HEK293 (cell line): ENCODE measurements at regions not wholly inside any gene's neighbourhood (a gene's known extent, or its start where the extent isn't known, plus 50 kb on each side); places are given as distances from the start of the nearest gene placed in this dataset.

Experiments
- CTCF ChIA-PET: fragments of 350-600 bp; formaldehyde crosslinking; extraction: SDS; loops from one replicate; lab custom pipeline; 2021; ENCODE audit warnings: antibody characterized with exemption; lab: Yijun Ruan, JAX
- POLR2A ChIA-PET: fragments of 300-600 bp; formaldehyde crosslinking; extraction: SDS; loops from one replicate; lab custom pipeline; 2020; ENCODE audit warnings: antibody characterized with exemption, inconsistent platforms; lab: Yijun Ruan, JAX
- H3K27ac ChIP-seq: fragments of 200-500 bp; sonication (Bioruptor generic); 2 replicates; pipeline ENCODE4 v1.5.1; 2014; ENCODE audit warnings: low read depth, low read length, control low read depth, inconsistent platforms; ENCODE audit errors: extremely low read depth
- H3K36me3 ChIP-seq, 2 experiments: fragments of 200-500 bp in 1 of 2; sonication (Bioruptor generic) in 1 of 2; 1 replicate in 1 of 2; 2 replicates in 1 of 2; pipeline ENCODE4 v1.5.1; 2014 to 2017; ENCODE audit warnings: inconsistent platforms in 2 of 2, low read length in 2 of 2; ENCODE audit not compliant: control insufficient read depth in 2 of 2, insufficient read depth in 1 of 2
- H3K4me1 ChIP-seq: fragments of 200-500 bp; sonication (Bioruptor generic); 2 replicates; pipeline ENCODE4 v1.5.1; 2014; ENCODE audit warnings: mild to moderate bottlenecking, low read length, inconsistent platforms; ENCODE audit not compliant: control insufficient read depth, insufficient read depth
- H3K4me3 ChIP-seq: 2 replicates; pipeline ENCODE4 v1.5.1; 2011; ENCODE audit warnings: low read depth, mild to moderate bottlenecking, control low read depth, low read length, moderate library complexity
- H3K9me3 ChIP-seq: fragments of 200-500 bp; sonication (Bioruptor generic); 2 replicates; pipeline ENCODE4 v1.5.1; 2014; ENCODE audit warnings: low read depth, low read length, inconsistent platforms; ENCODE audit not compliant: control insufficient read depth, insufficient read depth
- KLF16 ChIP-seq: fragments of 450-650 bp; formaldehyde crosslinking; IDR thresholded peaks from 2 replicates; pipeline ENCODE4 v1.5.1; 2017; ENCODE audit warnings: missing biosample characterization, missing genetic modification characterization
- KLF9 ChIP-seq: fragments of 450-650 bp; formaldehyde crosslinking; IDR thresholded peaks from 2 replicates; pipeline ENCODE4 v1.5.1; 2016; ENCODE audit warnings: missing biosample characterization, missing genetic modification characterization, low read depth
- MYNN ChIP-seq: fragments of 450-650 bp; formaldehyde crosslinking; IDR thresholded peaks from 2 replicates; pipeline ENCODE4 v1.5.1; 2016; ENCODE audit warnings: missing biosample characterization, missing genetic modification characterization, borderline replicate concordance
- PRDM4 ChIP-seq: fragments of 450-650 bp; formaldehyde crosslinking; IDR thresholded peaks from 2 replicates; pipeline ENCODE4 v1.5.1; 2017; ENCODE audit warnings: missing biosample characterization, missing genetic modification characterization
- TCF7L2 ChIP-seq: IDR thresholded peaks from 2 replicates; pipeline ENCODE4 v1.6.1; 2011; ENCODE audit warnings: low read depth, mild to moderate bottlenecking, inconsistent platforms, low read length, moderate library complexity, borderline replicate concordance
- ZBTB11 ChIP-seq: fragments of 450-650 bp; formaldehyde crosslinking; conservative IDR thresholded peaks from 2 replicates; pipeline ENCODE4 v1.5.1; 2016; ENCODE audit warnings: low read depth, missing biosample characterization, missing genetic modification characterization
- ZBTB17 ChIP-seq: fragments of 450-650 bp; formaldehyde crosslinking; IDR thresholded peaks from 2 replicates; pipeline ENCODE4 v1.5.1; 2016; ENCODE audit warnings: missing biosample characterization, missing genetic modification characterization
- ZBTB20 ChIP-seq: fragments of 450-650 bp; formaldehyde crosslinking; IDR thresholded peaks from 2 replicates; pipeline ENCODE4 v1.5.1; 2016; ENCODE audit warnings: missing biosample characterization, missing genetic modification characterization
- ZBTB6 ChIP-seq: fragments of 450-650 bp; formaldehyde crosslinking; IDR thresholded peaks from 2 replicates; pipeline ENCODE4 v1.5.1; 2017; ENCODE audit warnings: missing biosample characterization, missing genetic modification characterization
- ZEB2 ChIP-seq: fragments of 450-650 bp; formaldehyde crosslinking; IDR thresholded peaks from 2 replicates; pipeline ENCODE4 v1.5.1; 2016; ENCODE audit warnings: missing biosample characterization, missing genetic modification characterization
- ZNF133 ChIP-seq: fragments of 450-650 bp; formaldehyde crosslinking; IDR thresholded peaks from 2 replicates; pipeline ENCODE4 v1.5.1; 2016; ENCODE audit warnings: missing biosample characterization, missing genetic modification characterization
- ZNF148 ChIP-seq: fragments of 450-650 bp; formaldehyde crosslinking; IDR thresholded peaks from 2 replicates; pipeline ENCODE4 v1.5.0; 2017; ENCODE audit warnings: missing biosample characterization, missing genetic modification characterization, borderline replicate concordance
- ZNF184 ChIP-seq: fragments of 450-650 bp; IDR thresholded peaks from 2 replicates; pipeline ENCODE4 v1.5.1; 2018; ENCODE audit warnings: missing biosample characterization, mild to moderate bottlenecking, missing genetic modification characterization
- ZNF19 ChIP-seq: fragments of 450-650 bp; formaldehyde crosslinking; IDR thresholded peaks from 2 replicates; pipeline ENCODE4; 2016; ENCODE audit warnings: missing biosample characterization, missing genetic modification characterization, low read depth
- ZNF221 ChIP-seq: fragments of 450-650 bp; formaldehyde crosslinking; IDR thresholded peaks from 2 replicates; pipeline ENCODE4 v1.5.1; 2017; ENCODE audit warnings: missing biosample characterization, missing genetic modification characterization, borderline replicate concordance
- ZNF23 ChIP-seq: fragments of 450-650 bp; formaldehyde crosslinking; IDR thresholded peaks from 2 replicates; pipeline ENCODE4 v1.5.1; 2016; ENCODE audit warnings: missing biosample characterization, missing genetic modification characterization, borderline replicate concordance
- ZNF239 ChIP-seq: fragments of 450-650 bp; formaldehyde crosslinking; IDR thresholded peaks from 2 replicates; pipeline ENCODE4 v1.5.1; 2016; ENCODE audit warnings: missing biosample characterization, missing genetic modification characterization
- ZNF449 ChIP-seq: fragments of 450-650 bp; formaldehyde crosslinking; IDR thresholded peaks from 2 replicates; pipeline ENCODE4 v1.5.1; 2017; ENCODE audit warnings: missing biosample characterization, mild to moderate bottlenecking, missing genetic modification characterization, moderate library complexity
- ZNF48 ChIP-seq: fragments of 450-650 bp; formaldehyde crosslinking; IDR thresholded peaks from 2 replicates; pipeline ENCODE4 v1.5.1; 2016; ENCODE audit warnings: missing biosample characterization, missing genetic modification characterization
- ZNF501 ChIP-seq: fragments of 450-650 bp; formaldehyde crosslinking; IDR thresholded peaks from 2 replicates; pipeline ENCODE4 v1.5.1; 2016; ENCODE audit warnings: missing biosample characterization, missing genetic modification characterization
- ZNF514 ChIP-seq: fragments of 450-650 bp; formaldehyde crosslinking; IDR thresholded peaks from 2 replicates; pipeline ENCODE4 v1.5.1; 2016; ENCODE audit warnings: missing biosample characterization, missing genetic modification characterization
- ZNF658 ChIP-seq: fragments of 450-650 bp; formaldehyde crosslinking; IDR thresholded peaks from 2 replicates; pipeline ENCODE4; 2016; ENCODE audit warnings: missing biosample characterization, missing genetic modification characterization
- ZNF670 ChIP-seq: fragments of 450-650 bp; formaldehyde crosslinking; IDR thresholded peaks from 2 replicates; pipeline ENCODE4 v1.5.1; 2016; ENCODE audit warnings: missing biosample characterization, missing genetic modification characterization, low read depth
- ZNF776 ChIP-seq: fragments of 450-650 bp; formaldehyde crosslinking; IDR thresholded peaks from 2 replicates; pipeline ENCODE4 v1.5.0; 2017; ENCODE audit warnings: missing biosample characterization, missing genetic modification characterization, borderline replicate concordance

GRCh38 chr3:6439226-6439625 is 421.7 kb upstream of the GRM7 start (continued):
- TF ChIP-seq ZBTB11 (tag by site-specific recombination) (no peak), ZEB2 (tag by site-specific recombination) (no peak), PRDM4 (no peak), ZNF514 (no peak)

- H3K9me3 ChIP-seq, result no peaks in the 10 kb centered on the region
- no peak overlapping the region for H3K27ac ChIP-seq
- TF ChIP-seq ZNF148 (no peak), ZNF221 (tag by site-specific recombination) (no peak), TCF7L2 (no peak), ZNF184 (tag by site-specific recombination) (no peak), ZNF23 (no peak), ZNF501 (tag by site-specific recombination) (no peak), ZNF658 (tag by site-specific recombination) (no peak), KLF9 (no peak)
- TF ChIP-seq, all 188 proteins: peak for 0
- ChIA-PET POLR2A (no interaction called here), CTCF (no interaction called here)
- Histone ChIP-seq H3K4me3 (no peak overlapping the region), H3K36me3 (no peaks in the 10 kb centered on the region), H3K4me1 (no peaks in the 10 kb centered on the region)
Observed at GRCh38 chr3:6439824-6440223, 421.1 kb upstream of the GRM7 start.

- Histone ChIP-seq H3K4me3 (no peak overlapping the region), H3K4me1 (no peaks in the 10 kb centered on the region), H3K27ac (no peak overlapping the region), H3K9me3 (no peaks in the 10 kb centered on the region), H3K36me3 (no peaks in the 10 kb centered on the region)
- ChIA-PET POLR2A (no interaction called here), CTCF (no interaction called here)
- TF ChIP-seq MYNN (tag by site-specific recombination) (no peak), ZNF239 (tag by site-specific recombination) (no peak), ZNF776 (tag by site-specific recombination) (no peak), ZBTB6 (no peak), ZBTB17 (tag by site-specific recombination) (no peak), ZNF449 (no peak), ZNF670 (tag by site-specific recombination) (no peak), ZNF19 (no peak), KLF16 (tag by site-specific recombination) (no peak), ZNF48 (tag by site-specific recombination) (no peak), ZNF133 (no peak), ZBTB20 (no peak)
Observed at GRCh38 chr3:6444888-6445658, 415.8 kb upstream of the GRM7 start.
